ENCODE measurements at regions not wholly inside any gene's neighbourhood (a gene's known extent, or its start where the extent isn't known, plus 50 kb on each side); places are given as distances from the start of the nearest gene placed in this dataset.
A peak's percentile ranks its signal among the peaks of the same experiment; 100 is the strongest.

GRCh38 chr14:76974365-76974764 is 54.1 kb downstream of the IRF2BPL start:
- no peak for DNase-seq

- DNase-seq, result no peak
Measured at GRCh38 chr14:76971549-76971948, 57.0 kb downstream of the IRF2BPL start.

- DNase-seq, result no peak
Measured at GRCh38 chr14:76968621-76969063, 59.9 kb downstream of the IRF2BPL start.

GRCh38 chr14:76967788-76968187 is 60.7 kb downstream of the IRF2BPL start:
- DNase-seq, result no peak

- no peak for DNase-seq
Measured at GRCh38 chr14:76965232-76965631, 63.3 kb downstream of the IRF2BPL start.

- no peak for DNase-seq
Measured at GRCh38 chr14:76964695-76965094, 63.8 kb downstream of the IRF2BPL start.

- no peak for DNase-seq
Measured at GRCh38 chr14:76963372-76963771, 65.1 kb downstream of the IRF2BPL start.

GRCh38 chr14:76962303-76962660 is 66.2 kb downstream of the IRF2BPL start:
- DNase-seq, result no peak

GRCh38 chr14:76961631-76962302 is 66.7 kb downstream of the IRF2BPL start:
- DNase-seq, result peak; percentile 98

GRCh38 chr14:76958980-76959710 is 69.4 kb downstream of the IRF2BPL start:
- DNase-seq, result no peak

GRCh38 chr14:76958020-76958979 is 70.2 kb downstream of the IRF2BPL start:
- DNase-seq, result no peak

- peak; percentile 14 for DNase-seq
Measured at GRCh38 chr14:76957224-76957891, 71.2 kb downstream of the IRF2BPL start.

GRCh38 chr14:76956316-76957090 is 72.0 kb downstream of the IRF2BPL start:
- DNase-seq, result peak; percentile 90

- DNase-seq, result peak; percentile 72
Measured at GRCh38 chr14:76955575-76956315, 72.8 kb downstream of the IRF2BPL start.

- DNase-seq, result no peak
Measured at GRCh38 chr14:76954394-76955190, 73.9 kb downstream of the IRF2BPL start.

- peak; percentile 56 for DNase-seq
Measured at GRCh38 chr14:76953311-76953945, 75.1 kb downstream of the IRF2BPL start.

GRCh38 chr14:76951166-76951565 is 77.3 kb downstream of the IRF2BPL start:
- DNase-seq, result no peak

GRCh38 chr14:76950055-76951020 is 78.2 kb downstream of the IRF2BPL start:
- no peak for DNase-seq

- DNase-seq, result no peak
Measured at GRCh38 chr14:76948976-76949375, 79.5 kb downstream of the IRF2BPL start.
